ENCODE measurements at regions not wholly inside any gene's neighbourhood (a gene's known extent, or its start where the extent isn't known, plus 50 kb on each side); places are given as distances from the start of the nearest gene placed in this dataset.

- TF ChIP-seq EZH2 (IDR thresholded peaks at IDR 0.05; ENCODE audit: insufficient read depth, poor library complexity, severe bottlenecking), result no peak
- no peak for TF ChIP-seq EZH2phosphoT487 (IDR thresholded peaks at IDR 0.05; ENCODE audit: insufficient read depth, low read depth)
Observed at GRCh38 chr2:7847321-7847720, 834.5 kb upstream of the ID2 start.

All from GM23248 (cell line).